ENCODE measurements at regions not wholly inside any gene's neighbourhood (a gene's known extent, or its start where the extent isn't known, plus 50 kb on each side); places are given as distances from the start of the nearest gene placed in this dataset.

DNA sequence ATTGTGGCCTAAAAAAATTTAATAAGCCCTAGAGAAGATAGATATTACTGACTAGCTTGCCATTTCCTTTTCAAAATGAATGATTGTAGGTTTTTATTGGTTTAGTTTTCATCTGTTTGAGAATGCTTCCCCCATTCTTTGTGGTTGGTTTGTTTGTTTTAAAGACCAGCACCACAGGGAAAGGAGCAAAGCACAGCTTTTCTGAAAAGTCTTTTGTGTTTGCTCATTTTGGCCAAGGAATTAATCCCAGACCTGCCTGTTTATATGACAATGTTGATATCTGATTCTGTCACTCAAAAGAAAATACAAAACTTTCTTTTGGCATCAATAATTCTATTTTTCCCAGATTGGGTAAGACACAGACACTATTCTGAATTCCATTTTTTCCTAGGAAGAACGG lies 312.5 kb upstream of the FLRT2 start:
- ChIA-PET CTCF (no interaction called here), POLR2A (no interaction called here)
- Histone ChIP-seq H3K9me3 (ENCODE audit: control insufficient read depth, insufficient read depth, low read depth, low read length) (no peaks in the 10 kb centered on the region), H3K36me3 (ENCODE audit: control insufficient read depth in 2 of 2, insufficient read depth in 1 of 2, low read length in 2 of 2) (no peaks in the 10 kb centered on the region), H3K4me1 (ENCODE audit: control insufficient read depth, insufficient read depth, low read length) (peaks cover 10% of the 10 kb centered on the region; the same call in 1 of the 2 replicates), H3K4me3 (ENCODE audit: low read depth, low read length) (no peak overlapping the region), H3K27ac (ENCODE audit: extremely low read depth, low read depth, low read length) (no peak overlapping the region)
- TF ChIP-seq ZNF701 (tag by site-specific recombination; IDR thresholded peaks at IDR 0.05) (no peak), ZNF560 (tag by site-specific recombination; IDR thresholded peaks at IDR 0.05; ENCODE audit: borderline replicate concordance) (no peak), ZFP3 (tag by site-specific recombination; IDR thresholded peaks at IDR 0.05; ENCODE audit: low read depth) (no peak), ZNF169 (tag by site-specific recombination; IDR thresholded peaks at IDR 0.05) (no peak), ZNF404 (tag by site-specific recombination; IDR thresholded peaks at IDR 0.05) (no peak), ZNF747 (tag by site-specific recombination; IDR thresholded peaks at IDR 0.05) (no peak), ZNF792 (tag by site-specific recombination; IDR thresholded peaks at IDR 0.05) (no peak), ZNF138 (tag by site-specific recombination; IDR thresholded peaks at IDR 0.05; ENCODE audit: borderline replicate concordance) (no peak)
- TF ChIP-seq, protein P1, sequence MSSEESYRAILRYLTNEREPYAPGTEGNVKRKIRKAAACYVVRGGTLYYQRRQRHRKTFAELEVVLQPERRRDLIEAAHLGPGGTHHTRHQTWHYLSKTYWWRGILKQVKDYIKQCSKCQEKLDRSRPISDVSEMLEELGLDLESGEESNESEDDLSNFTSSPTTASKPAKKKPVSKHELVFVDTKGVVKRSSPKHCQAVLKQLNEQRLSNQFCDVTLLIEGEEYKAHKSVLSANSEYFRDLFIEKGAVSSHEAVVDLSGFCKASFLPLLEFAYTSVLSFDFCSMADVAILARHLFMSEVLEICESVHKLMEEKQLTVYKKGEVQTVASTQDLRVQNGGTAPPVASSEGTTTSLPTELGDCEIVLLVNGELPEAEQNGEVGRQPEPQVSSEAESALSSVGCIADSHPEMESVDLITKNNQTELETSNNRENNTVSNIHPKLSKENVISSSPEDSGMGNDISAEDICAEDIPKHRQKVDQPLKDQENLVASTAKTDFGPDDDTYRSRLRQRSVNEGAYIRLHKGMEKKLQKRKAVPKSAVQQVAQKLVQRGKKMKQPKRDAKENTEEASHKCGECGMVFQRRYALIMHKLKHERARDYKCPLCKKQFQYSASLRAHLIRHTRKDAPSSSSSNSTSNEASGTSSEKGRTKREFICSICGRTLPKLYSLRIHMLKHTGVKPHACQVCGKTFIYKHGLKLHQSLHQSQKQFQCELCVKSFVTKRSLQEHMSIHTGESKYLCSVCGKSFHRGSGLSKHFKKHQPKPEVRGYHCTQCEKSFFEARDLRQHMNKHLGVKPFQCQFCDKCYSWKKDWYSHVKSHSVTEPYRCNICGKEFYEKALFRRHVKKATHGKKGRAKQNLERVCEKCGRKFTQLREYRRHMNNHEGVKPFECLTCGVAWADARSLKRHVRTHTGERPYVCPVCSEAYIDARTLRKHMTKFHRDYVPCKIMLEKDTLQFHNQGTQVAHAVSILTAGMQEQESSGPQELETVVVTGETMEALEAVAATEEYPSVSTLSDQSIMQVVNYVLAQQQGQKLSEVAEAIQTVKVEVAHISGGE (tag by site-specific recombination; conservative IDR thresholded peaks at IDR 0.05; ENCODE audit: low read depth) = no peak
- TF ChIP-seq, protein P2, sequence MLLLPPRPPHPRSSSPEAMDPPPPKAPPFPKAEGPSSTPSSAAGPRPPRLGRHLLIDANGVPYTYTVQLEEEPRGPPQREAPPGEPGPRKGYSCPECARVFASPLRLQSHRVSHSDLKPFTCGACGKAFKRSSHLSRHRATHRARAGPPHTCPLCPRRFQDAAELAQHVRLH (tag by site-specific recombination; IDR thresholded peaks at IDR 0.05) = no peak

DNA sequence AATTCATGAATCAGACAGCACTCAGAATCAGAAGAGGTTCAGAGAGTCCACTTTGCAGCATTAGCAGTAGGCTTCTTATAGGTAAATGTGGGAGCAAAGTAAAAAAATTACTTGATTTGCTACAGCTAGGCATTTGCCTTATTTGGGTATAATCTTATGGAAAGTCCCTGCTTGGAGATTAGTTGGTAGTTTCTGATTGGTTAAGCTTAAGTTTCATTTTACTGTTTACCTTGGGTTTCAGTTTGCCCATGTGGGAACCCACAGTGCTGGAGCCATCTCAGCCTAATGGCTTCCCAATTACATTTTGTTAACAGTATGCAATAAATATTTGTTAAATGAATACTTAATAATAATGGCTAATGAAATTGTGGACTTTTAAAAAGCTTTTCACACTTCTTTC lies 311.0 kb upstream of the FLRT2 start:
- Histone ChIP-seq H3K27ac (ENCODE audit: extremely low read depth, low read depth, low read length) (no peak overlapping the region), H3K4me3 (ENCODE audit: low read depth, low read length) (no peak overlapping the region), H3K4me1 (ENCODE audit: control insufficient read depth, insufficient read depth, low read length) (peaks cover 12% of the 10 kb centered on the region; the same call in 1 of the 2 replicates), H3K9me3 (ENCODE audit: control insufficient read depth, insufficient read depth, low read depth, low read length) (no peaks in the 10 kb centered on the region), H3K36me3 (ENCODE audit: control insufficient read depth in 2 of 2, insufficient read depth in 1 of 2, low read length in 2 of 2) (no peaks in the 10 kb centered on the region)
- POLR2A ChIA-PET = interaction anchor here (0.6 kb wide), 1 partner anchor 9 kb away, joined by 3 read pairs; no protein-coding TSS in a partner anchor
- CTCF ChIA-PET = interaction anchor here (0.5 to 0.6 kb wide), 2 partner anchors 393 to 591 kb away, joined by 4 to 10 read pairs; no protein-coding TSS in a partner anchor
- TF ChIP-seq, protein P3, sequence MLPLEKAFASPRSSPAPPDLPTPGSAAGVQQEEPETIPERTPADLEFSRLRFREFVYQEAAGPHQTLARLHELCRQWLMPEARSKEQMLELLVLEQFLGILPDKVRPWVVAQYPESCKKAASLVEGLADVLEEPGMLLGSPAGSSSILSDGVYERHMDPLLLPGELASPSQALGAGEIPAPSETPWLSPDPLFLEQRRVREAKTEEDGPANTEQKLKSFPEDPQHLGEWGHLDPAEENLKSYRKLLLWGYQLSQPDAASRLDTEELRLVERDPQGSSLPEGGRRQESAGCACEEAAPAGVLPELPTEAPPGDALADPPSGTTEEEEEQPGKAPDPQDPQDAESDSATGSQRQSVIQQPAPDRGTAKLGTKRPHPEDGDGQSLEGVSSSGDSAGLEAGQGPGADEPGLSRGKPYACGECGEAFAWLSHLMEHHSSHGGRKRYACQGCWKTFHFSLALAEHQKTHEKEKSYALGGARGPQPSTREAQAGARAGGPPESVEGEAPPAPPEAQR (tag by site-specific recombination; IDR thresholded peaks at IDR 0.05) = no peak
- TF ChIP-seq ZNF426 (tag by site-specific recombination; IDR thresholded peaks at IDR 0.05) (no peak), ZFP69B (tag by site-specific recombination; IDR thresholded peaks at IDR 0.05) (no peak), ZNF2 (tag by site-specific recombination; IDR thresholded peaks at IDR 0.05) (no peak), SETDB1 (IDR thresholded peaks at IDR 0.05; ENCODE audit: insufficient read length, low read length) (no peak), ZNF146 (tag by site-specific recombination; IDR thresholded peaks at IDR 0.05) (no peak), ZSCAN16 (tag by site-specific recombination; IDR thresholded peaks at IDR 0.05) (no peak), ZNF548 (tag by site-specific recombination; IDR thresholded peaks at IDR 0.05) (no peak), SCRT2 (tag by site-specific recombination; IDR thresholded peaks at IDR 0.05) (no peak), ZIC2 (tag by site-specific recombination; IDR thresholded peaks at IDR 0.05) (no peak)
- TF ChIP-seq, protein P4, sequence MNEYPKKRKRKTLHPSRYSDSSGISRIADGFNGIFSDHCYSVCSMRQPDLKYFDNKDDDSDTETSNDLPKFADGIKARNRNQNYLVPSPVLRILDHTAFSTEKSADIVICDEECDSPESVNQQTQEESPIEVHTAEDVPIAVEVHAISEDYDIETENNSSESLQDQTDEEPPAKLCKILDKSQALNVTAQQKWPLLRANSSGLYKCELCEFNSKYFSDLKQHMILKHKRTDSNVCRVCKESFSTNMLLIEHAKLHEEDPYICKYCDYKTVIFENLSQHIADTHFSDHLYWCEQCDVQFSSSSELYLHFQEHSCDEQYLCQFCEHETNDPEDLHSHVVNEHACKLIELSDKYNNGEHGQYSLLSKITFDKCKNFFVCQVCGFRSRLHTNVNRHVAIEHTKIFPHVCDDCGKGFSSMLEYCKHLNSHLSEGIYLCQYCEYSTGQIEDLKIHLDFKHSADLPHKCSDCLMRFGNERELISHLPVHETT (tag by site-specific recombination; IDR thresholded peaks at IDR 0.05) = no peak
- TF ChIP-seq, protein P5, sequence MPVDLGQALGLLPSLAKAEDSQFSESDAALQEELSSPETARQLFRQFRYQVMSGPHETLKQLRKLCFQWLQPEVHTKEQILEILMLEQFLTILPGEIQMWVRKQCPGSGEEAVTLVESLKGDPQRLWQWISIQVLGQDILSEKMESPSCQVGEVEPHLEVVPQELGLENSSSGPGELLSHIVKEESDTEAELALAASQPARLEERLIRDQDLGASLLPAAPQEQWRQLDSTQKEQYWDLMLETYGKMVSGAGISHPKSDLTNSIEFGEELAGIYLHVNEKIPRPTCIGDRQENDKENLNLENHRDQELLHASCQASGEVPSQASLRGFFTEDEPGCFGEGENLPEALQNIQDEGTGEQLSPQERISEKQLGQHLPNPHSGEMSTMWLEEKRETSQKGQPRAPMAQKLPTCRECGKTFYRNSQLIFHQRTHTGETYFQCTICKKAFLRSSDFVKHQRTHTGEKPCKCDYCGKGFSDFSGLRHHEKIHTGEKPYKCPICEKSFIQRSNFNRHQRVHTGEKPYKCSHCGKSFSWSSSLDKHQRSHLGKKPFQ (tag by site-specific recombination; IDR thresholded peaks at IDR 0.05) = no peak
- TF ChIP-seq, protein P6, sequence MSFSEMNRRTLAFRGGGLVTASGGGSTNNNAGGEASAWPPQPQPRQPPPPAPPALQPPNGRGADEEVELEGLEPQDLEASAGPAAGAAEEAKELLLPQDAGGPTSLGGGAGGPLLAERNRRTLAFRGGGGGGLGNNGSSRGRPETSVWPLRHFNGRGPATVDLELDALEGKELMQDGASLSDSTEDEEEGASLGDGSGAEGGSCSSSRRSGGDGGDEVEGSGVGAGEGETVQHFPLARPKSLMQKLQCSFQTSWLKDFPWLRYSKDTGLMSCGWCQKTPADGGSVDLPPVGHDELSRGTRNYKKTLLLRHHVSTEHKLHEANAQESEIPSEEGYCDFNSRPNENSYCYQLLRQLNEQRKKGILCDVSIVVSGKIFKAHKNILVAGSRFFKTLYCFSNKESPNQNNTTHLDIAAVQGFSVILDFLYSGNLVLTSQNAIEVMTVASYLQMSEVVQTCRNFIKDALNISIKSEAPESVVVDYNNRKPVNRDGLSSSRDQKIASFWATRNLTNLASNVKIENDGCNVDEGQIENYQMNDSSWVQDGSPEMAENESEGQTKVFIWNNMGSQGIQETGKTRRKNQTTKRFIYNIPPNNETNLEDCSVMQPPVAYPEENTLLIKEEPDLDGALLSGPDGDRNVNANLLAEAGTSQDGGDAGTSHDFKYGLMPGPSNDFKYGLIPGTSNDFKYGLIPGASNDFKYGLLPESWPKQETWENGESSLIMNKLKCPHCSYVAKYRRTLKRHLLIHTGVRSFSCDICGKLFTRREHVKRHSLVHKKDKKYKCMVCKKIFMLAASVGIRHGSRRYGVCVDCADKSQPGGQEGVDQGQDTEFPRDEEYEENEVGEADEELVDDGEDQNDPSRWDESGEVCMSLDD (tag by site-specific recombination; IDR thresholded peaks at IDR 0.05) = no peak
- TF ChIP-seq, protein P7, sequence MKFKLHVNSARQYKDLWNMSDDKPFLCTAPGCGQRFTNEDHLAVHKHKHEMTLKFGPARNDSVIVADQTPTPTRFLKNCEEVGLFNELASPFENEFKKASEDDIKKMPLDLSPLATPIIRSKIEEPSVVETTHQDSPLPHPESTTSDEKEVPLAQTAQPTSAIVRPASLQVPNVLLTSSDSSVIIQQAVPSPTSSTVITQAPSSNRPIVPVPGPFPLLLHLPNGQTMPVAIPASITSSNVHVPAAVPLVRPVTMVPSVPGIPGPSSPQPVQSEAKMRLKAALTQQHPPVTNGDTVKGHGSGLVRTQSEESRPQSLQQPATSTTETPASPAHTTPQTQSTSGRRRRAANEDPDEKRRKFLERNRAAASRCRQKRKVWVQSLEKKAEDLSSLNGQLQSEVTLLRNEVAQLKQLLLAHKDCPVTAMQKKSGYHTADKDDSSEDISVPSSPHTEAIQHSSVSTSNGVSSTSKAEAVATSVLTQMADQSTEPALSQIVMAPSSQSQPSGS (tag by site-specific recombination; IDR thresholded peaks at IDR 0.05; ENCODE audit: low read depth) = no peak
